Hematopoietic multipotent progenitor cell (in vitro differentiated cells): ENCODE measurements at regions not wholly inside any gene's neighbourhood (a gene's known extent, or its start where the extent isn't known, plus 50 kb on each side); places are given as distances from the start of the nearest gene placed in this dataset.
"Not testable (repeated sequence)": the region's sequence is repeated elsewhere in the genome, so short reads cannot be mapped to it uniquely, and the experiment has no call there.

Experiments
- DNase-seq, 3 donors: peaks; one replicate each; pipeline ENCODE4 v3.0.0-alpha.2; 2011 to 2015; ENCODE audit warnings: low read depth in 2 of 3, low spot score in 2 of 3

DNA sequence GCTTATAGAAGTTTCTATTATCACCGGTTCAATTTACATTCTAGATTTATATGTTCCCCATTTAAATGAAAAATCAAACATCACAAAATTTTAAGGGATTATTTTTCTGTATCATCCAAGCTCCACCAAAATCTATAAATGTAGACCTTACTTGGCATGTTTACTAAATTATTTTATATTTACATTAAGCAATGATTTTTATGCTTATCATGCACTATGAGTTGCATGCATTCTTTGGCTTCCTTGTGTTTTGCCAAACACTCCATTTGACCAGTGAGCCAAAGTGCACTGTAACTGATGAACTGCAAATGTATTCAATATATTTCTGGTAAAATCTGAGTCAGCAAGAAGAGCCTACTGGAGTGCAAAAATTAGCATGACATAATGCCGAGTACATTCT is 595.5 kb upstream of the PCDH7 start:
- not testable (repeated sequence) for DNase-seq

GRCh38 chr4:30125868-30126267 is 594.3 kb upstream of the PCDH7 start:
- no peak for DNase-seq

DNA sequence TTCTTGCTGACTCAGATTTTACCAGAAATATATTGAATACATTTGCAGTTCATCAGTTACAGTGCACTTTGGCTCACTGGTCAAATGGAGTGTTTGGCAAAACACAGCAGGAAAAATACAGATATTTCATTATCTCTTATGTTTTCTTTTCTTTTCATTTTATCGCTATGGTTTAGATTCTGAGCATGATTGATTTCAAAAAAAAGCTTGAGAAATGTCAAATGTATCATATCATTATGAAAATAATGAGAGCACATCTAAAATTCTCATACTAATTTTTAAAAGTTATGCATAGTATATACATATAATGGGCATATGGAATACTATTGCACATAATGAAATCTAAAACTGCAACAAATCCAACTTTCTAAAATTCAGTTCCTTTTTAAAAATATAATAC is 593.8 kb upstream of the PCDH7 start:
- no peak for DNase-seq

DNA sequence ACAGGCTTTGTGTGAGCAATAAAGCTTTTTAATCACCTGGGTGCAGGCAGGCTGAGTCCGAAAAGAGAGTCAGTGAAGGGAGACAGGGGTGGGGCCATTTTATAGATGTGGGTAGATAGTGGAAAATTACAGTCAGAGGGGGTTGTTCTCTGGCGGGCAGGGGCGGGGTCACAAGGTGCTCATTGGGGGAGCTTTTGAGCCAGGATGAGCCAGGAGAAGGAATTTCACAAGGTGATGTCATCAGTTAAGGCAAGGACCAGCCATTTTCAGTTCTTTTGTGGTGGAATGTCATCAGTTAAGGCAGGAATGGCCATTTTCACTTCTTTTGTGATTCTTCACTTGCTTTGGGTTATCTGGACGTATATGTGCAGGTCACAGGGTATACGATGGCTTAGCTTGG is 571.3 kb upstream of the PCDH7 start:
- DNase-seq = not testable (repeated sequence)

- not testable (repeated sequence) for DNase-seq
These were observed 570.6 kb upstream of the PCDH7 start for GRCh38 chr4:30149539-30149938.

GRCh38 chr4:30153427-30153826 is 566.7 kb upstream of the PCDH7 start:
- DNase-seq = no peak

GRCh38 chr4:30160140-30160539 is 560.0 kb upstream of the PCDH7 start:
- no peak for DNase-seq

- DNase-seq = no peak
These were observed 547.8 kb upstream of the PCDH7 start for GRCh38 chr4:30172416-30172815.

DNA sequence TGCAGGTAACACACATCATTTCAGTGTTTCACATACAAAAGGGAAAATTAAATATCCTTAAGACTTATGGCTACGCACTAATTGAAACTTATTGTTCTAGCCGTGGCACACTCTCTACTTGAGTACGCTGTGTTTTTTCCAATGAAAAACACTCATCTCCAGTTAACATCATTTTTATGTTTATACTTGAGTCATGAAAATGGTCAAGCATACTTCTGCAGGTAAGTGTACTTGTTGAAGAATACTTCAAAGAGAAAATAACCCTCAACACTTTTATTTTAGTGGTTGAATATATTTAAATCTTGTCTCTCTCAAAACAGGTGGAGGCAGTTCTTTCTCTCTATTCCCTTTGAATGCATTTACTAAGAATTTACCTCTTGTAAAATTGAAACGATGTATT is 538.7 kb upstream of the PCDH7 start:
- DNase-seq = no peak

- no peak for DNase-seq
These were observed 538.3 kb upstream of the PCDH7 start for GRCh38 chr4:30181918-30182317.

- no peak for DNase-seq
These were observed 537.4 kb upstream of the PCDH7 start for GRCh38 chr4:30182786-30183185.

DNA sequence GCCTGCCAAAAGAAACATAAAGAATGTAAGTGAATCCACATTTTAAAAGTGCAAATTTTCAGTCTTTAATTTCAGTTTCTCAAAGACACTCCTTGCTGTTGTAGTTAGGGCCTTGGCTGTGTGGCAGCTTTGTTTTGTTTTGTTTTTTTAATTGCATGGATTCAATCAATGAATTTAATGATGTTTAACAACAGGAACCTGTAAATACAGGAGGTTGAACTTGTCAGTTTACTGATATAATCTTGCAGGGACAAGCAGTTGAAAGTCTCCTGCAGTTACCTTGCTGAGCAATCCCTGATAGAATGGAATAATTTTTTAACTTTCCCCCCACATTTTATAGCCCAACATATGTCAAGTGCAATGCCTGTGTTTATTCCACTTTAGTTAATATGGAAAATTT is 528.3 kb upstream of the PCDH7 start:
- DNase-seq = no peak

DNA sequence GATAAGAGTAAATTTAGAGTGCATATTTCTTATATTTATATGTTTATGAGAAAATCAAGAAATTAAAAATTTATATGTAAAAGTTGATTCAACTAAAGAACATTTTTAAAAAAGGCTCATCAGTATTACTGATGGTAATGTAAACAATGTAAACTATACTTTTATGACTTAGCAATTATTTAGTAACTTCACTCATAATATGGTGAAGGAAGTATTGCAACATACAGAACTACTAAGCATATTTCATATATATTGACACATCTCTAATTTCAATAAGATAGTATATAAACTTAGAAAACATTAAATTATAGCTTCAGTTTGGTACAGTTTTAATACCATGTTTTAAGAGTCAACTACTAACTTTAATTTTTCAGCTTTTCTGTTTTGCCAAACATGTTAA is 512.8 kb upstream of the PCDH7 start:
- no peak for DNase-seq

DNA sequence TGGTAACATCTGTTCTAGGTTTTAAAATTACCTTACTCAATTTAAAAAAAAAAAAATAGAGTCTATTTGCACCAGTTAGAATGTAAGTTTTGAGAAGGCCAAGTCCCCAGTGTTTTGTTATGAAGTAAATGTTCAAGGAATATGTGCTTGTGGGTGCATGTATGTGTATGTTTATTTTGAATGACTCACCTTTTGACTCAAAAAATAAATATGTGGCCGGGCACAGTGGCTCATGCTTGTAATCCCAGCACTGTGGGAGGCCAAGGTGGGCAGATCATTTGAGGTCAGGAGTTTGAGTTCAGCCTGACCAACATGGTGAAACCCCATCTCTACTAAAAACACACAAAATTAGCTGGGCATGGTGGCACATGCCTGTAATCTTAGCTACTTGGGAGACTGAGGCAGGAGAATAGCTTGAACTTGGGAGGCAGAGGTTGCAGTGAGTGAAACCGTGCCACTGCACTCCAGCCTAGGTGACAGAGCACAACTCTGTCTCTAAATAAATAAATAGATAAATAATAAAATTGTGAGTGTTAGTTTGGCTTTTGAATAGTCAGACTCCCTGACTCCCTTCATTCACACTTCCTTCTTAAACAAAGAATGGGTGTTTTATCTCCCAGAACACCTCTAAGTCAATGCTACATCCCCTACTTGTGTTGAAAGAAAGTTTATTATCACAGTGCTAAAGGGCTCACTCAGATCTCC is 511.3 kb upstream of the PCDH7 start:
- DNase-seq = no peak

- DNase-seq = not testable (repeated sequence)
These were observed 504.2 kb upstream of the PCDH7 start for GRCh38 chr4:30215973-30216372.

- DNase-seq = no peak
These were observed 475.0 kb upstream of the PCDH7 start for GRCh38 chr4:30245140-30245539.

GRCh38 chr4:30256116-30256832 is 463.9 kb upstream of the PCDH7 start:
- DNase-seq = no peak

- DNase-seq = no peak
These were observed 461.2 kb upstream of the PCDH7 start for GRCh38 chr4:30258949-30259348.

DNA sequence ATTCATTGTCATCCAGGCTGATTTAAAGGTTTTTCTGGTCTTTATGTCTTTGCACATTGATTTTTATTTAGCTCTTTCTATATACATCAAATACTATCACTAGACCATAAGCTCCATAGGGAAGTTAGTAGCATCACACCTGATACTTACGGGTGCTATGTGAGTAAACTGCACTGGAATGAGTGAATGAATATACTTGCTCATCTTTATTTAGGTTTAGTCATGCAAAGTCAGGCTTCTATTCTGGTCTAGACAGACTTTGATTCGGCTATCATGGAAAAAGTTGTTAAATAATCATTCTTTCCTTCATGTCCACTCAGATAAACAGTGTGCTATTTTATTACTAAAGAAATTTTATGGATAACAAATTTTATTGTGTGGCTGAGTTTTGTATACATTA is 457.8 kb upstream of the PCDH7 start:
- no peak for DNase-seq

- DNase-seq = no peak
These were observed 455.7 kb upstream of the PCDH7 start for GRCh38 chr4:30264465-30264864.

GRCh38 chr4:30265716-30266115 is 454.5 kb upstream of the PCDH7 start:
- DNase-seq = no peak

GRCh38 chr4:30268370-30268769 is 451.8 kb upstream of the PCDH7 start:
- DNase-seq = no peak
